A673 (cell line): ENCODE measurements at regions not wholly inside any gene's neighbourhood (a gene's known extent, or its start where the extent isn't known, plus 50 kb on each side); places are given as distances from the start of the nearest gene placed in this dataset.

ENCODE experiments used
- BruUV-seq: library from RNA; stranded (reverse); fragments of 400-500 nt; replicated peaks from 2 replicates; lab custom pipeline; 2021; lab: Mats Ljungman, UMichigan
- CTCF ChIA-PET: fragments of 300-600 bp; sonication (Branson Sonifier 250); formaldehyde crosslinking; loops from one replicate; lab custom pipeline; 2022; ENCODE audit warnings: antibody characterized with exemption; lab: Charles Lee
- POLR2A ChIA-PET: fragments of 300-600 bp; sonication (Branson Sonifier 250); formaldehyde crosslinking; loops from one replicate; lab custom pipeline; 2022; ENCODE audit warnings: antibody characterized with exemption; ENCODE audit not compliant: low non-redundant PET; lab: Charles Lee
- DNase-seq: peaks from one replicate; pipeline ENCODE4 v3.0.0-alpha.2; 2015; ENCODE audit warnings: low spot score
- H3K27ac ChIP-seq: fragments of 200-600 bp; sonication (generic); 2 replicates; pipeline ENCODE4 v1.5.1; 2016; ENCODE audit warnings: mixed run types, low read depth, mild to moderate bottlenecking, mixed read lengths, antibody characterized with exemption, low read length; ENCODE audit not compliant: poor library complexity, severe bottlenecking
- H3K27me3 ChIP-seq: fragments of 200-600 bp; sonication (generic); replicated peaks from 2 replicates; pipeline ENCODE4 v1.6.1; 2017; ENCODE audit warnings: mixed run types, low read depth, mild to moderate bottlenecking, mixed read lengths, antibody characterized with exemption, low read length; ENCODE audit not compliant: insufficient read depth, poor library complexity
- H3K36me3 ChIP-seq: fragments of 200-600 bp; sonication (generic); 2 replicates; pipeline ENCODE4 v1.6.1; 2016; ENCODE audit warnings: mixed run types, mild to moderate bottlenecking, mixed read lengths, antibody characterized with exemption, low read length; ENCODE audit not compliant: insufficient read depth, poor library complexity, severe bottlenecking
- H3K4me1 ChIP-seq: fragments of 200-600 bp; sonication (generic); 2 replicates; pipeline ENCODE4 v1.6.1; 2017; ENCODE audit warnings: mixed run types, mild to moderate bottlenecking, mixed read lengths, antibody characterized with exemption, low read length; ENCODE audit not compliant: insufficient read depth, poor library complexity, severe bottlenecking
- H3K4me3 ChIP-seq: fragments of 200-600 bp; sonication (generic); 2 replicates; pipeline ENCODE4 v1.5.1; 2016; ENCODE audit warnings: low read depth, mixed run types, mild to moderate bottlenecking, mixed read lengths, low read length; ENCODE audit not compliant: poor library complexity, severe bottlenecking
- H3K9me3 ChIP-seq: fragments of 200-600 bp; sonication (generic); 2 replicates; pipeline ENCODE4 v1.6.1; 2016; ENCODE audit warnings: mixed run types, low read depth, mild to moderate bottlenecking, mixed read lengths, antibody characterized with exemption, low read length; ENCODE audit not compliant: poor library complexity, severe bottlenecking
- CTCF ChIP-seq: fragments of 300-800, 200-600 bp; sonication (generic); conservative IDR thresholded peaks from 2 replicates; pipeline ENCODE4 v1.5.1; 2017; ENCODE audit warnings: low read depth, mild to moderate bottlenecking, antibody characterized with exemption, low read length, moderate library complexity, mixed read lengths
- EZH2 ChIP-seq: fragments of 200-600 bp; sonication (generic); IDR thresholded peaks from 2 replicates; pipeline ENCODE4 v1.6.1; 2017; ENCODE audit warnings: borderline replicate concordance, low read depth, mild to moderate bottlenecking, mixed read lengths, antibody characterized with exemption, low read length; ENCODE audit not compliant: poor library complexity, severe bottlenecking
- intact Hi-C: fragments of 100-400 bp; cut with micrococcal nuclease; formaldehyde crosslinking; loops from one replicate; pipeline ENCODE4 v1.10.0; 2022; ENCODE audit not compliant: unreplicated experiment

GRCh38 chr5:4876804-4877203 is 263.3 kb upstream of the ADAMTS16 start:
- intact Hi-C loops: loop anchor here (2.0 kb wide), 1 partner anchor 264 kb away; the partner anchor contains the start of gene ADAMTS16
- no peaks in the 10 kb centered on the region for H3K4me1 ChIP-seq
- ChIA-PET POLR2A (no interaction called here), CTCF (no interaction called here)
- H3K27ac ChIP-seq: no peak overlapping the region
- H3K36me3 ChIP-seq: no peaks in the 10 kb centered on the region
- TF ChIP-seq CTCF: no peak
- TF ChIP-seq EZH2: no peak
- no peak for DNase-seq
- BruUV-seq: no TSS peak
- H3K9me3 ChIP-seq: no peaks in the 10 kb centered on the region
- H3K27me3 ChIP-seq: peaks cover 40% of the 10 kb centered on the region
- no peak overlapping the region for H3K4me3 ChIP-seq

GRCh38 chr5:4877579-4877978 is 262.6 kb upstream of the ADAMTS16 start:
- CTCF ChIA-PET: no interaction called here
- Histone ChIP-seq H3K9me3 (no peaks in the 10 kb centered on the region), H3K4me1 (no peaks in the 10 kb centered on the region), H3K36me3 (no peaks in the 10 kb centered on the region), H3K4me3 (no peak overlapping the region), H3K27me3 (peaks cover 32% of the 10 kb centered on the region), H3K27ac (no peak overlapping the region)
- DNase-seq: no peak
- TF ChIP-seq EZH2 (no peak), CTCF (no peak)
- intact Hi-C loops: loop anchor here (2.0 kb wide), 1 partner anchor 263 kb away; the partner anchor contains the start of gene ADAMTS16
- BruUV-seq: no TSS peak
- POLR2A ChIA-PET: no interaction called here

GRCh38 chr5:4879075-4879474 is 261.1 kb upstream of the ADAMTS16 start:
- no peak overlapping the region for H3K27ac ChIP-seq
- intact Hi-C loops: loop anchor here (1.0 kb wide), 2 partner anchors 63 to 540 kb away; no protein-coding TSS in a partner anchor
- ChIA-PET POLR2A (no interaction called here), CTCF (interaction anchor here (0.5 to 1.1 kb wide), 5 partner anchors 11 to 588 kb away, joined by 3 to 5 read pairs (median 4); partner anchors contain the start of gene ICE1)
- no peaks in the 10 kb centered on the region for H3K9me3 ChIP-seq
- TF ChIP-seq CTCF (no peak), EZH2 (no peak)
- H3K27me3 ChIP-seq: peaks cover 17% of the 10 kb centered on the region
- no peak for DNase-seq
- H3K36me3 ChIP-seq: no peaks in the 10 kb centered on the region
- BruUV-seq: no TSS peak
- H3K4me3 ChIP-seq: no peak overlapping the region
- H3K4me1 ChIP-seq: no peaks in the 10 kb centered on the region
